ENCODE measurements at regions not wholly inside any gene's neighbourhood (a gene's known extent, or its start where the extent isn't known, plus 50 kb on each side); places are given as distances from the start of the nearest gene placed in this dataset.
"Not testable (repeated sequence)": the region's sequence is repeated elsewhere in the genome, so short reads cannot be mapped to it uniquely, and the experiment has no call there.

DNA sequence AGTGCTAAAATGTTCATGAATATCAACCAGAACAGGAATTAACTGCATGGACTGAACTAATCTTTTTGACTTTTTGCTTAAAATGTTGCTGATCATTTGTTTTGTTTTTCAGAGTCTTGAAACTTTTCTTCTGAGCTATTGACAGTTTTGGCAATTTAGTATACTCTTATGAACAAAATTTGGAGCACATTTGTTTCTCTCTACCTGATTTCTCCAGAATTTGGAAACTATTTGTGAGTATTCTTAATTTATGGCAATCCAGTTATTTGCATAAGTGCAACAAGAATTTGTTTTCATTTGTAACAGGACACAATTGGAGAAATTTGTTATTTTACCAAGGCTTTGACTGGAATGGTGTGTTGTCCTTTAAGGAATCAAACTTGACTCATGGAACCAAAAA is 107.4 kb downstream of the RTP4 start:
- intact Hi-C loops (cut with micrococcal nuclease): not testable (repeated sequence)

- intact Hi-C loops (cut with micrococcal nuclease): no loop called here
Observed at GRCh38 chr3:187473778-187474406, 105.7 kb downstream of the RTP4 start.

DNA sequence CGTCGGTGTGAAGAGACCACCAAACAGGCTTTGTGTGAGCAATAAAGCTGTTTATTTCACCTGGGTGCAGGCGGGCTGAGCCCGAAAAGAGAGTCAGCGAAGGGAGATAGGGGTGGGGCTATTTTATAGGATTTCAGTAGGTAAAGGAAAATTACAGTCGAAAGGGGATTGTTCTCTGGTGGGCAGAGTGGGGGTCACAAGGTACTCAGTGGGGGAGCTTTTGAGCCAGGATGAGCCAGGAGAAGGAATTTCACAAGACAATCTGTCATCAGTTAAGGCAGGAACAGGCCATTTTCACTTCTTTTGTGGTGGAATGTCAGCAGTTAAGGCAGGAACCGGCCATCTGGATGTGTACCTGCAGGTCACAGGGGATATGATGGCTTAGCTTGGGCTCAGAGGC is 98.1 kb downstream of the RTP4 start:
- intact Hi-C loops (cut with micrococcal nuclease): not testable (repeated sequence)

DNA sequence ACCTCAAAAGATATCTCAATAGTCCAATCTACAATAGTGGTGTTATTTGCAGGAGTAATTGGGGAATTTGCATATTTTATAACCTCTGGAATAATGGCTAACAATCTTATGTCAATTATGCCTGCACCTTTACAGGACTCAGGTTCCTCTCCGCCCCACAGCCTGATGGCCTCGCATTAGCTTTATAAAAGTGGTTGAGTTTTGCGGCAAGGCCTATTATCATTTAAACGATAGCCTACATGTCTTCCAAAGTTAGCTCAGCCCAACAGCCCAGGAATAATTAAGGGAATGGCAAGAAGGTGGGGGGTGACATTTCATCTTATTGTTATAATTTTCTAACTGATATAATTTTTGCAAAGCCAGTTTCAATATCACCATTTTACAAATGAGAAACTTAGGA is 97.3 kb downstream of the RTP4 start:
- intact Hi-C loops (cut with micrococcal nuclease): no loop called here

GRCh38 chr3:187464682-187465081 is 96.5 kb downstream of the RTP4 start:
- intact Hi-C loops (cut with micrococcal nuclease): no loop called here

DNA sequence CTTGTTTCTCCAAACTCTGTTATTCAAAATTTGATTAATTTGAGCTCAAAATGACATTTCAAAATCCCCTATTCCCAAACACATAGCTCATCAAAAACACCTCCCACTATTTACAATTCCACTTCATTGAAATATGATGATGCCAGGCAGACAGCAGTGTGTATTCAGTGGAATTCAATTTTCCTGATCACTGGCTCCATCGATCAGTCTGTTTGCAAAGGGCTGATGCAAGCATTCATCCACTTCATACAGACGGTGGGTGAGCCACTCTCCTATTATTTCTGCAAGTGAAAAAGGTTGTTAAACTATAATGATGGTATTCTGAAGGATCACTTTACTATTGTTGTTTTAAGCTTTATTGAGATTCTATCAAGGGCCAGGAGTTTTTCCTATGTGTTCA is 90.7 kb downstream of the RTP4 start:
- intact Hi-C loops (cut with micrococcal nuclease): no loop called here

DNA sequence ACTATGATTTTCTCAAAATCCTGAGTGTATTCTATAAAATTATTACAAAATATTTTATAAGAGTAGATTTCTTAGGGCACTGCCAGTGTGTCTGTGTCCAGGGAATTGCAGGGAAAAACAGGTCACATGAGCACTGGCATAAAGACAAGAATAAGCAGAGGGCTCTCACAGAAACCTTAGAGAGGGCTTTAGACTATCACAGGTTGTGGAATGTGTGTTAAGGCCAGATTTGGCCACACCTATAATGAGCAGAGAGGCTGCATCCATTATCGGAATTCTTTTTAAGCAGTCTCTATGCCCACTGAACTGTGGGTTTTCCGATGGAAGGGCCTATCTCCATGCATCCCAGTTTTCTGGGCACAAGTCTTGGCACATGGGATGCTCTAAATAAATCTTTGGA is 90.2 kb downstream of the RTP4 start:
- intact Hi-C loops (cut with micrococcal nuclease): no loop called here

DNA sequence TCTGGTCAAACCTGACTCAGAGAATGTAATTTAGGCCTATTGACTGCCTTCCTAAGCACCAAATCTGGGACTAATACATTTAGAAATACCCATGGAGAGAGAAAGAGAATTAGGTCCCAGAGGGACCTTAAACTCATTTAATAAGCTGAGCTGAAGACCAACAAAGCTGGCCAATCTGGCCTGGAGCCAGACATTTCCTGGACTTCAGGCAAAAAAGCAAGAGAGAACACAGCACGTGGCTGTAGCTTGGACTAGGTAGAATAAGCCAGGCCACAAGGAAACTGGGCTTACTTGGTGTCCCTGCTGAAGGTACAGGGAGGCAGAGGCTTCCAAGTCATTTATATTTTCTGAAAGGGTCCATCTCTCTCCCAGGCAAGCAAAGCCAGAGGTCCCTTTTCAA is 88.1 kb downstream of the RTP4 start:
- intact Hi-C loops (cut with micrococcal nuclease): no loop called here

- intact Hi-C loops (cut with micrococcal nuclease): no loop called here
Observed at GRCh38 chr3:187454085-187454815, 86.1 kb downstream of the RTP4 start.

GRCh38 chr3:187450431-187451190 is 82.4 kb downstream of the RTP4 start:
- intact Hi-C loops (cut with micrococcal nuclease): no loop called here

- intact Hi-C loops (cut with micrococcal nuclease): no loop called here
Observed at GRCh38 chr3:187448674-187449073, 80.5 kb downstream of the RTP4 start.

DNA sequence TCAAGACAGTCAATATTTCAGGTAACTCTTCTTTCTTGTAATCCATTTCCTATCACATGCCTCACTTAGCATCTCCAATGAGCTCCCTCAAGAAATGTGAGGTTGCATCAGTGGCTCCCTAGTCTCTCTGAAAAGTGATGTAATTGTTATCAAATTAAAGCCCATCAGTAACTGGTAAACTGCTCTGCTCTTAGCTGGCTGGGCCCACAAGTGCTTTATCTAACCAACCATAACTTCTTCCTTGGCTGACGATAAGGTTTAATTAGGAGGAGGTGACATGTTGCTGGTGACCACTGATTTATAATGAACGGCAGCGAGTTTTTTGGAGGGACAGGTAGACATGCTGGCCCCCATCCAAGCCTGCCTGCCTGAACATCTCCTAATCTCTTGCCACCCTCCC is 79.6 kb downstream of the RTP4 start:
- intact Hi-C loops (cut with micrococcal nuclease): no loop called here

DNA sequence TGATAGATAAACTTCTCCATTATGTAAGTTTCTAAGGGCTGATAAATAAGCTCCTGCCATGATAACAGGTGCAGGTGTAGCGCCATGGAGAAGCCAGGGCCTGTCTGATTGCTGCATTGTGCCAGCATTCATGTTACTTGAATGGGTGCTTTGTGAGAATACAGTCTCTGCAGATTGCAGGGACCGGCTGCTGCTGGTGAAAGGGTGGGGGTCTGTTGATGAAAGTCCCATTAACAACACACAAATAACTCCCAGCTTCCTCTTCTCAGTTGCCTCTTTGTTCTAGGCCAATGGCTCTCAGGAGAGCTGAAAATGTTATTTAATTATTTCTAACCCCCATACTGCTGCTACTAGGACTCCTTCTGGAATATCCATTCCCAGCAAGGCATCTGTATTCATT is 77.2 kb downstream of the RTP4 start:
- intact Hi-C loops (cut with micrococcal nuclease): no loop called here

- intact Hi-C loops (cut with micrococcal nuclease): no loop called here
Observed at GRCh38 chr3:187434524-187434923, 66.3 kb downstream of the RTP4 start.

- intact Hi-C loops (cut with micrococcal nuclease): no loop called here
Observed at GRCh38 chr3:187430576-187430975, 62.4 kb downstream of the RTP4 start.

Data from T-helper 2 cell treated with Interferon-gamma antibody and Interleukin-4, amounts not matched to agents 100 ng/mL and 5 ng/mL, for 36 hours (primary cell).